Coronary artery (tissue), 2 donors: ENCODE measurements at regions not wholly inside any gene's neighbourhood (a gene's known extent, or its start where the extent isn't known, plus 50 kb on each side); places are given as distances from the start of the nearest gene placed in this dataset.

Experiments
- DNase-seq: peaks from one replicate; pipeline ENCODE4 v3.0.0-alpha.2; 2017; ENCODE audit warnings: low spot score
- H3K27ac ChIP-seq, 2 donors: fragments of 200-600 bp; sonication (generic); one replicate each; pipeline ENCODE4 v1.5.1; 2016 to 2019
- H3K4me3 ChIP-seq: fragments of 200-600 bp; sonication (generic); 2 replicates; pipeline ENCODE4 v1.5.1; 2016; ENCODE audit warnings: mild to moderate bottlenecking, moderate library complexity
- CTCF ChIP-seq: fragments of 200-600 bp; sonication (generic); IDR thresholded peaks from one replicate; pipeline ENCODE4 v1.5.1; 2019; ENCODE audit warnings: antibody characterized with exemption

- TF ChIP-seq CTCF: no peak
- DNase-seq: no peak
- Histone ChIP-seq H3K4me3 (no peak overlapping the region), H3K27ac (no peak overlapping the region)
Observed at GRCh38 chr3:148082506-148083280, 615.0 kb upstream of the AGTR1 start.

GRCh38 chr3:148083526-148084182 is 614.0 kb upstream of the AGTR1 start:
- TF ChIP-seq CTCF: no peak
- DNase-seq: no peak
- Histone ChIP-seq H3K27ac (no peak overlapping the region), H3K4me3 (no peak overlapping the region)

- DNase-seq: no peak
Observed at GRCh38 chr3:148084931-148085330, 612.8 kb upstream of the AGTR1 start.

DNA sequence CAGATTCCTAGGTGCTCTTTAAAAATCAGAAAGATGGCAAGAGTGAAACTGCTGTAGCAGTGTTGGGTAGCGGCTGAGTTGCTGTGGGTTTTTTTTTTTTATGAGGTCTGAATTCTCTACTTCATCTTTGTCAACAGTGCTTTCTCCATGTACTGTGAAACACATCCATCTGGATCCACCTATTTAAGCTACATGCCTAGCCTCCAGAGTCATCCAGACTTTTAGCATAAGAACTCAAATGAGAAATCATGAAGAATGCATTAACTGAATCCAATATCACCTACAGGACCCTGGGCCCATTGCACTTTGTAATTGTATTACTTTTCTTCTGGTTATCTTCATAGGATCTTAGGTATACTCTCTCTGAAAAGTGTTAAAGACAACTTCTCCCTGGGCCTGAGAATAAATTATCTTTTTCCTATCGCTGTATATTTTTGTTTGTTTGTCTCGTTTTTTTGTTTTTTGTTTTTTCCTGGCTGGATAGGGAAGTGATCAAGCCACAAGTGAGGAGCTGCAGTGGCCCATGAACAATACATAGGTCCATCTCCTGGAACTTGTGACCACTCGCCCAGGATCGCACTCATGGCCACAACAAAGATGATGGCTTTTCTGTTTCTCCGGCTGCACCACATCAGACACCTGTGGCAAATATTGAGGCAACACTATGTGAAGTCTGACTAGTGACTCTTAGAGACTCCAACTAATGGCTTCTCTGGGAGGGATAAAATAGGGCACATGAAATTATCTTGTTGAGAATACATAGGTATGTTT is 609.9 kb upstream of the AGTR1 start:
- DNase-seq: no peak
- H3K4me3 ChIP-seq: no peak overlapping the region
- H3K27ac ChIP-seq: no peak overlapping the region
- no peak for TF ChIP-seq CTCF

More at GRCh38 chr3:148084931-148085330, 612.8 kb upstream of the AGTR1 start:
- no peak overlapping the region for H3K27ac ChIP-seq
- H3K4me3 ChIP-seq: no peak overlapping the region
- no peak for TF ChIP-seq CTCF

GRCh38 chr3:148089171-148089570 is 608.5 kb upstream of the AGTR1 start:
- no peak for TF ChIP-seq CTCF
- DNase-seq: no peak
- no peak overlapping the region for H3K27ac ChIP-seq
- no peak overlapping the region for H3K4me3 ChIP-seq

DNA sequence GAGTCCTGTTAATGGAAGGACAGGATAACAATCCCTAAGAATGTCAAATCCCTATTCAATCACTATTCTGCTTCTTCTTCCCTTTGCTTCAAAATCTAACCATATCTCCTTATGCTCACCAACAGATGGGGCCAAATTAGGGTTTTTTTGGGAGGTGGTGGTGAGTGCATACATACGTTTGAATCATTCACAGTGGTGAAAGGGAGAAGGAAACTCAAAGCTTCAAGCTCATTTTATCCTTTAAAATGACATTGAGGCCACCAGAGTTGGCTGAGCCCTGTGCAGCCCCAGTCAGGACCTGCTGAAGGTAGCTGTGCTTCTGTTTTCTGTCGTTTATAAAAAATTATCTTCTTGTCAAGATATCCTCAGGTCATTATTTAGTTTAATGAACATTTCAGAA is 607.5 kb upstream of the AGTR1 start:
- TF ChIP-seq CTCF: no peak
- Histone ChIP-seq H3K4me3 (no peak overlapping the region), H3K27ac (no peak overlapping the region)

More for the DNA sequence above, 607.5 kb upstream of the AGTR1 start:
- DNase-seq: no peak
